ENCODE measurements at regions not wholly inside any gene's neighbourhood (a gene's known extent, or its start where the extent isn't known, plus 50 kb on each side); places are given as distances from the start of the nearest gene placed in this dataset.
"Not testable (repeated sequence)": the region's sequence is repeated elsewhere in the genome, so short reads cannot be mapped to it uniquely, and the experiment has no call there.

GRCh38 chr16:66173181-66173580, 193.3 kb upstream of the CDH5 start:
- not testable (repeated sequence) for DNase-seq (ENCODE audit: low spot score)

GRCh38 chr16:66172463-66172862, 194.0 kb upstream of the CDH5 start:
- no peak for DNase-seq (ENCODE audit: low spot score)

- no peak for DNase-seq (ENCODE audit: low spot score)
Measured at GRCh38 chr16:66171578-66171977, 194.9 kb upstream of the CDH5 start.

GRCh38 chr16:66170989-66171388, 195.5 kb upstream of the CDH5 start:
- no peak for DNase-seq (ENCODE audit: low spot score)

GRCh38 chr16:66169817-66170216, 196.7 kb upstream of the CDH5 start:
- DNase-seq (ENCODE audit: low spot score): no peak

GRCh38 chr16:66168777-66169176, 197.7 kb upstream of the CDH5 start:
- no peak for DNase-seq (ENCODE audit: low spot score)

GRCh38 chr16:66167564-66168291, 198.8 kb upstream of the CDH5 start:
- DNase-seq (ENCODE audit: low spot score): no peak

GRCh38 chr16:66166490-66166889, 200.0 kb upstream of the CDH5 start:
- no peak for DNase-seq (ENCODE audit: low spot score)

- no peak for DNase-seq (ENCODE audit: low spot score)
Measured at GRCh38 chr16:66165879-66166278, 200.6 kb upstream of the CDH5 start.

- DNase-seq (ENCODE audit: low spot score): no peak
Measured at GRCh38 chr16:66164581-66165247, 201.8 kb upstream of the CDH5 start.

- DNase-seq (ENCODE audit: low spot score): no peak
Measured at GRCh38 chr16:66162821-66163220, 203.7 kb upstream of the CDH5 start.

- DNase-seq (ENCODE audit: low spot score): no peak
Measured at GRCh38 chr16:66161942-66162341, 204.5 kb upstream of the CDH5 start.

- no peak for DNase-seq (ENCODE audit: low spot score)
Measured at GRCh38 chr16:66161269-66161668, 205.2 kb upstream of the CDH5 start.

GRCh38 chr16:66159987-66160386, 206.5 kb upstream of the CDH5 start:
- no peak for DNase-seq (ENCODE audit: low spot score)

- no peak for DNase-seq (ENCODE audit: low spot score)
Measured at GRCh38 chr16:66156538-66156937, 210.0 kb upstream of the CDH5 start.

GRCh38 chr16:66155933-66156332, 210.6 kb upstream of the CDH5 start:
- DNase-seq (ENCODE audit: low spot score): no peak

- no peak for DNase-seq (ENCODE audit: low spot score)
Measured at GRCh38 chr16:66154801-66155200, 211.7 kb upstream of the CDH5 start.

GRCh38 chr16:66152823-66153393, 213.6 kb upstream of the CDH5 start:
- no peak for DNase-seq (ENCODE audit: low spot score)

- no peak for DNase-seq (ENCODE audit: low spot score)
Measured at GRCh38 chr16:66152181-66152580, 214.3 kb upstream of the CDH5 start.

GRCh38 chr16:66150698-66151482, 215.6 kb upstream of the CDH5 start:
- peak; percentile 6 for DNase-seq (ENCODE audit: low spot score)

- no peak for DNase-seq (ENCODE audit: low spot score)
Measured at GRCh38 chr16:66147291-66147690, 219.2 kb upstream of the CDH5 start.

GRCh38 chr16:66146798-66147197, 219.7 kb upstream of the CDH5 start:
- no peak for DNase-seq (ENCODE audit: low spot score)

- no peak for DNase-seq (ENCODE audit: low spot score)
Measured at GRCh38 chr16:66144641-66145040, 221.8 kb upstream of the CDH5 start.

All from CD4-positive, alpha-beta T cell treated with Interleukin-2 at 100 ng/mL for 4 hours (primary cell).